Activated CD4-positive, alpha-beta T cell treated with anti-CD3 and anti-CD28 coated beads, Interleukin-2, amount 50 U/mL, for 1 hour (primary cell): ENCODE measurements at regions not wholly inside any gene's neighbourhood (a gene's known extent, or its start where the extent isn't known, plus 50 kb on each side); places are given as distances from the start of the nearest gene placed in this dataset.
A peak's percentile ranks its signal among the peaks of the same experiment; 100 is the strongest.
"Not testable (repeated sequence)": the region's sequence is repeated elsewhere in the genome, so short reads cannot be mapped to it uniquely, and the experiment has no call there.

Experiments used
- DNase-seq: peaks from one replicate; pipeline ENCODE4 v3.0.0-alpha.2; 2020

GRCh38 chr11:86861810-86862209, 61.5 kb downstream of the PRSS23 start:
- no peak for DNase-seq

DNA sequence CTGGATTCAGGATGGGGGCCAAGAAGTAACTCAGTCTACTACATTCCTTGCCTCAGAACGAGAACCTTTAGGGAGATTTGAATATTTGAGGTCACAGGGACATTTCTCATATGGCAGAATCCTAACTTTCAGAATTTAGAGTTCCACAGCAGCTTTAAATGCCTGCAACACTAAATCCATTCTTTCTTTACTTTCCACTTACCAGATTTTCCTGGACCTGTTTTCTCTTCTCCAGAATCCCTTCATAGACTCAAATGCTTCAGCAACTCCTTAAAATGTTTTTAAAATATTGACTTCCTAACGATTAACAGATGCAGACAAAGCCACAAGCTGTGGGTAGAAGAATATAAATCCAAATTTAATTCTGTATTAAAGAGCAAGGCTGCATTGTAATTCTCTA, 63.1 kb downstream of the PRSS23 start:
- no peak for DNase-seq

GRCh38 chr11:86865436-86865835, 65.1 kb downstream of the PRSS23 start:
- no peak for DNase-seq

DNA sequence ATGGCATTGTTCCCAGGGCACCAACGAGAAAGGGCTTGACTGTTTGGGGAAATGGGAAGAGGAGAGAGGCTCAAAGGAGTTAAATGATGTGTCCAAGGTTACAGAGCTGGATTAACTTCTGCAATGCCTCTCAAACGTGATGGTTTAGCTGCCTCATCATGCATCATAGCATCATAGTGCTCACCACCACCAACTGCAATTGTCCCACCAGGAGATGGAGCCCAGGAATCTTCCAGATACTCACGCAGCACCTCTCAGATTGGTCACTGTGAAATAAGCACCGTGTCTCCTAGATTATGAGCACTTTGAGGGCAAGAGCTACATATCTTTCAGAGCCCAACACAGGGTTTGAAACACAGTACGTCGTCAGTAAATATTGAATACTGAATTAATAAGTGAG, 69.2 kb downstream of the PRSS23 start:
- DNase-seq = no peak

- DNase-seq = peak; percentile 13
These were observed 69.7 kb downstream of the PRSS23 start for GRCh38 chr11:86869966-86870570.

GRCh38 chr11:86873573-86874083, 73.3 kb downstream of the PRSS23 start:
- DNase-seq = no peak

GRCh38 chr11:86874304-86875056, 74.1 kb downstream of the PRSS23 start:
- no peak for DNase-seq

GRCh38 chr11:86876716-86877234, 76.4 kb downstream of the PRSS23 start:
- no peak for DNase-seq

DNA sequence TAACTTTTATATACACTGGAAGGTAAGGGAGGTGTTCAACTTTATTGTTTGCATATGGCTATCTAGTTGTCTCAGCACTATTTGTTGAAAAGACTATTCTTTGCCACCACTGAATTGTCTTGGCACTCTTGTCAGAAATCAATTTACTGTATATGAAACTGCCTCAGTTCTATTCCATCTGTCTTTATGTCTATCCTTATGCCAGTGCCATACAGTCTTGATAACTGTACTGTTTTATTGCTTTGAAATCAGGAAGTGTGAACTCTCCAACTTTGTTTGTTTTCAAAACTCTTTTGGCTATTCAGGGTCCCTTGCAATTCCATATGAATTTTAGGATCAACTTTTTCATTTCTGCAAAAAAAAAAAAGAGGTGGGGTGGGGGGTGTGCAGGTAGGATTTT, 77.2 kb downstream of the PRSS23 start:
- no peak for DNase-seq

- DNase-seq = not testable (repeated sequence)
These were observed 76.0 kb downstream of the FZD4 start for GRCh38 chr11:86879241-86879640.

DNA sequence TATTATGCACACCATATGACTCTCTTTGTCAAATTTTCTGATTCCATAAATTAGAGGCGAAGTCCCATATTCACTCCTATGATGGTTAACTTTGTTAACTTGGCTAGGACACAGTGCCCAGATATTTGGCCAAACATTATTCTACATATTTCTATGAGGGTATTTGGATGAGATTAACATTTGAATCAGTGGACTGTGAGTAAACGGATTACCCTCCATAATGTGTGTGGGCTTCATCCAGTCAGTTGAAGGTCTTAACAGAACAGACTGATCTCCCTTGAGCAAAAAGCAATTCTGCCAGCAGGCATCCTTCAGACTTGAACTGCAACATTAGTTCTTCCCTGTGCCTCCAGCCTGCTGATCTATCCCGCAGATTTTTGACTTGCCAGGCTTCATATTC, 69.9 kb downstream of the FZD4 start:
- DNase-seq = no peak

GRCh38 chr11:86888164-86889000, 66.8 kb downstream of the FZD4 start:
- no peak for DNase-seq

DNA sequence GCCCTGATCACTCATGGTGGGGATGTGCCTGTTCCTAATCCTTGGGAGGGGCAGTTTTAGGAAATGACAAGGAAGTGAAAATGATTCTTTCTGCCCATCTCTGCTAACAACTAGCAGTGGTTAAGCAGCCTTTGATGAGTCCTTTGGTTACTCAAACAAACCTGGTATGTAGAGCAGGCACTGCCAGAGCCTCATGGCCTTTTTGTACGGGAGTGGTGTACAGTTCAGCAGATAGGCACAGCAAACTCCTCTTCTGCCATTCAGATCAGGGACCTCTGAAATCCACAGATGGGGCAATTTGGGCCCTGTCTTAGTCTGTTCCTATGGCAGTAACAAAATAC, 66.2 kb downstream of the FZD4 start:
- no peak for DNase-seq

- DNase-seq = no peak
These were observed 64.2 kb downstream of the FZD4 start for GRCh38 chr11:86891036-86891435.

DNA sequence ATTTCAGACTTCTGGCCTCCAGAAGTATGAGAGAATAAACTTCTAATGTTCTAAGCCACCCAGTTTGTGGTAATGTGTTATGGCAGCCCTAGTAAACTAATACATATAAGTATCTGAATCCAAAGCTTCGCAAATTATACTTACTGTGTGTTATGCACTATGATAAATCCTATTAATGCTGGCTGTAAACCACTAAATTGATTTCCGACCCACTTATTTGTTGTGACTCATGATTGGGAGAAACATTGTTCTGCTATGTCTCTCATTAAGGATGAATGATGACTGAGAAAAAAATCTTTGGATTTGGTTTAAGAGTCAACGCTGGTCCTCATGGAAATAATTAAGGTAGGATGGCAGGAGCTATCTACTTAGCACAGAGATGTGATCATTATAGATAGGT, 62.0 kb downstream of the FZD4 start:
- no peak for DNase-seq
